Gastroesophageal sphincter (tissue), 4 donors: ENCODE measurements at regions not wholly inside any gene's neighbourhood (a gene's known extent, or its start where the extent isn't known, plus 50 kb on each side); places are given as distances from the start of the nearest gene placed in this dataset.

ENCODE experiments used
- ATAC-seq: fragments of 150-250 bp; one replicate; pipeline ENCODE4 v1.9.1; 2016; ENCODE audit warnings: mild to moderate bottlenecking, moderate library complexity
- H3K27ac ChIP-seq, 4 donors: fragments of 200-600 bp; sonication (generic) in 3 of 4; 1 replicate in 3 of 4; 2 replicates in 1 of 4; pipeline ENCODE4 v1.5.1; 2016 to 2019
- H3K27me3 ChIP-seq: fragments of 200-600 bp; sonication (generic); one replicate; pipeline ENCODE4 v1.5.1; 2019
- H3K36me3 ChIP-seq, 2 donors: fragments of 200-600 bp; sonication (generic); one replicate each; pipeline ENCODE4 v1.5.1; 2019; ENCODE audit warnings: control low read depth in 1 of 2
- H3K4me1 ChIP-seq, 3 donors: fragments of 200-600 bp; sonication (generic); 1 replicate in 2 of 3; 2 replicates in 1 of 3; pipeline ENCODE4 v1.5.1; 2016 to 2019; ENCODE audit warnings: control low read depth in 2 of 3
- H3K4me3 ChIP-seq, 2 donors: fragments of 200-600 bp; sonication (generic); one replicate each; pipeline ENCODE4 v1.5.1; 2019; ENCODE audit warnings: mild to moderate bottlenecking in 1 of 2, moderate library complexity in 1 of 2
- H3K9me3 ChIP-seq, 3 donors: fragments of 200-600 bp; sonication (generic); one replicate each; pipeline ENCODE4 v1.5.1; 2017 to 2019; ENCODE audit warnings: control low read depth in 2 of 3
- CTCF ChIP-seq, 4 experiments: fragments of 200-600 bp in 2 of 4; fragments of 450-650 bp in 2 of 4; sonication (generic) in 1 of 4; IDR thresholded peaks; one replicate each; pipeline ENCODE4 v1.5.1; 2017 to 2019; ENCODE audit warnings: antibody characterized with exemption in 4 of 4, mild to moderate bottlenecking in 2 of 4, moderate library complexity in 2 of 4
- EP300 ChIP-seq: sonication (generic); formaldehyde crosslinking; IDR thresholded peaks from one replicate; pipeline ENCODE4 v1.6.1; 2017; ENCODE audit warnings: antibody characterized with exemption, mild to moderate bottlenecking
- POLR2A ChIP-seq, 2 donors: fragments of 450-650 bp; IDR thresholded peaks; one replicate each; pipeline ENCODE4 v1.6.1; 2017; ENCODE audit warnings: antibody characterized with exemption in 2 of 2, mild to moderate bottlenecking in 2 of 2, moderate library complexity in 1 of 2
- POLR2AphosphoS5 ChIP-seq: sonication (generic); formaldehyde crosslinking; IDR thresholded peaks from one replicate; pipeline ENCODE4 v1.6.1; 2017; ENCODE audit warnings: antibody characterized with exemption
- WGBS, 2 donors: methylation state at CpG; one replicate each; pipeline ENCODE4 v1.1.5; 2018; ENCODE audit warnings: low coverage in 1 of 2; 5-methylcytosine and 5-hydroxymethylcytosine counted together

GRCh38 chr2:183244300-183244844, 120.1 kb downstream of the NUP35 start:
- Histone ChIP-seq H3K27ac (no peak overlapping the region), H3K4me3 (no peak overlapping the region), H3K27me3 (no peaks in the 10 kb centered on the region), H3K9me3 (no peaks in the 10 kb centered on the region), H3K4me1 (no peaks in the 10 kb centered on the region), H3K36me3 (no peaks in the 10 kb centered on the region)
- no peak for ATAC-seq
- WGBS, 2 donors, result 80 to 87% methylated on average over 1 to 2 of the region's 2 CpGs
- TF ChIP-seq POLR2A (IDR thresholded peaks at IDR 0.05) (no peak), EP300 (no peak), POLR2AphosphoS5 (no peak), CTCF (IDR thresholded peaks at IDR 0.05) (no peak)

- ATAC-seq, result no peak
- H3K9me3 ChIP-seq, result no peaks in the 10 kb centered on the region
- TF ChIP-seq POLR2AphosphoS5, result no peak
- TF ChIP-seq CTCF (IDR thresholded peaks at IDR 0.05), result peak; percentile 24 to 60 (median 35)
- H3K36me3 ChIP-seq, result no peaks in the 10 kb centered on the region
- H3K27ac ChIP-seq, result no peak overlapping the region
- 4 to 11% methylated on average over 1 of the region's 1 CpG for WGBS, 2 donors
- no peaks in the 10 kb centered on the region for H3K27me3 ChIP-seq
- H3K4me1 ChIP-seq, result no peaks in the 10 kb centered on the region
- no peak overlapping the region for H3K4me3 ChIP-seq
Observed at GRCh38 chr2:183248866-183249567, 124.8 kb downstream of the NUP35 start.

- Histone ChIP-seq H3K4me3 (no peak overlapping the region), H3K4me1 (no peaks in the 10 kb centered on the region), H3K9me3 (no peaks in the 10 kb centered on the region), H3K27me3 (no peaks in the 10 kb centered on the region), H3K27ac (no peak overlapping the region), H3K36me3 (no peaks in the 10 kb centered on the region)
- 53 to 73% methylated on average over 3 of the region's 3 CpGs for WGBS, 2 donors
- TF ChIP-seq EP300 (no peak), CTCF (IDR thresholded peaks at IDR 0.05) (no peak), POLR2AphosphoS5 (no peak), POLR2A (IDR thresholded peaks at IDR 0.05) (no peak)
- ATAC-seq, result no peak
Observed at GRCh38 chr2:183250061-183250460, 125.8 kb downstream of the NUP35 start.

DNA sequence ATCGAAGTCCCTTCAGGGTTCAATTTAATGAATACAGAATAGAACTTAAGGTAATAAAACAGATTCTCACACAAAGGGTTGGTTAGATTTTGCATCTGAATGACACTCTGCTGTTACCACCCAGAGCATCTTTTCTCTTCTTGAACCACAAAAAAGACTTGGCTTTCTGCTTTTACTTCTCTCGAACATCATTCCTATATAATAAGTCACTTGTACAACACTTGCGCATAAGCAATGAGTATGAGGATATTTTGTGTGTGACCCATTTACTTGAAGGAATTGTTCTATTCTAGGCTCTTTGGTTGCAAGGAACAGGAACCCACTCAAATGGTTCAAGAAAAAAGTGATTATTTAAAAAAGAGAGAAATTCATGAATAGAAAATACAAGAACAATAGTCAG, 126.2 kb downstream of the NUP35 start:
- Histone ChIP-seq H3K4me1 (no peaks in the 10 kb centered on the region), H3K4me3 (no peak overlapping the region), H3K36me3 (no peaks in the 10 kb centered on the region), H3K27me3 (no peaks in the 10 kb centered on the region), H3K27ac (no peak overlapping the region), H3K9me3 (no peaks in the 10 kb centered on the region)
- ATAC-seq, result no peak
- TF ChIP-seq POLR2A (IDR thresholded peaks at IDR 0.05) (no peak), EP300 (no peak), CTCF (IDR thresholded peaks at IDR 0.05) (no peak)
- 90 to 94% methylated on average over 3 of the region's 3 CpGs for WGBS, 2 donors

DNA sequence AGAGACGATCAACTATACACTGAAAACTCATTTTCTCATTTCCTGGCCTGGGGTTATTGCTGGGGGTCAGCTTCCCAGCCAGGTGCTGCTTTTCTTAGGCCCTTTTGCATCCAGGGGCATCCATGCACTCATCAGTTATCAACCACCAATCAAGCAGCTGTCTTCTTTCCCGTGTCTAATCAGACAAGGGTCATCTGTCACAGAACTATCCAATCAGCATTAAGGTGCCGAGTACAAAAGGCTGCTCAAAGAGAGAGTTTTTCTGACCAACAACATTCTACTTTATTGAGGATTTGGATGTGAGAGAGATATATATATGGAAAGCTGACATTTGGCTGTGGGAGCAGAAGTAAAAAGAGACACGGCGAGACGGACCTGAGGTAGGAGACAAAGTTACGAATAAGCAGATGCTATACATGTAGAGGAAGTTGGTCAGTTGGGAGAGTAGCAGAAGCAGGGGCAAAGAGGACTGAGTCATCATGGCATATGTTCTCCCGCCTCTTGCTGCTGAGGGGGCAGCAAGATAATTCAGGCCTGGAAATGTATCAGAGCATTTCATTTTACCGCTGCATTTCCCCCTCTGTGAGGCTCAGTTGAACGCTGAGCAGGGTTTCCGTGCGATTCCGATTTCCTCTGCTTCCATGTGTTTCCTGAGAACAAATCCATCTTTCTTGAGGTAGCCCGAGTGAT, 129.3 kb downstream of the NUP35 start:
- Histone ChIP-seq H3K27me3 (no peaks in the 10 kb centered on the region), H3K4me3 (no peak overlapping the region), H3K4me1 (no peaks in the 10 kb centered on the region), H3K9me3 (no peaks in the 10 kb centered on the region), H3K36me3 (no peaks in the 10 kb centered on the region), H3K27ac (no peak overlapping the region)
- TF ChIP-seq POLR2AphosphoS5 (no peak), CTCF (IDR thresholded peaks at IDR 0.05) (no peak), EP300 (no peak), POLR2A (IDR thresholded peaks at IDR 0.05) (no peak)
- 71 to 87% methylated on average over 11 to 14 of the region's 14 CpGs for WGBS, 2 donors
- ATAC-seq, result no peak
